Mammary epithelial cell (primary cell): ENCODE measurements at regions not wholly inside any gene's neighbourhood (a gene's known extent, or its start where the extent isn't known, plus 50 kb on each side); places are given as distances from the start of the nearest gene placed in this dataset.

Experiments
- EZH2 ChIP-seq: IDR thresholded peaks from 2 replicates; pipeline ENCODE4 v1.6.1; 2012; ENCODE audit warnings: low read length, inconsistent platforms, borderline replicate concordance
- TF ChIP-seq, protein P1 (sequence below), 2 donors: IDR thresholded peaks in 1 of 2; conservative IDR thresholded peaks in 1 of 2; 2 replicates each; pipeline ENCODE4 v1.5.1; 2011 to 2012; ENCODE audit warnings: inconsistent platforms in 2 of 2, low read length in 2 of 2, mild to moderate bottlenecking in 2 of 2, control low read depth in 1 of 2, low read depth in 1 of 2; ENCODE audit not compliant: insufficient read depth in 1 of 2; ENCODE audit errors: extremely low read depth in 1 of 2

DNA sequence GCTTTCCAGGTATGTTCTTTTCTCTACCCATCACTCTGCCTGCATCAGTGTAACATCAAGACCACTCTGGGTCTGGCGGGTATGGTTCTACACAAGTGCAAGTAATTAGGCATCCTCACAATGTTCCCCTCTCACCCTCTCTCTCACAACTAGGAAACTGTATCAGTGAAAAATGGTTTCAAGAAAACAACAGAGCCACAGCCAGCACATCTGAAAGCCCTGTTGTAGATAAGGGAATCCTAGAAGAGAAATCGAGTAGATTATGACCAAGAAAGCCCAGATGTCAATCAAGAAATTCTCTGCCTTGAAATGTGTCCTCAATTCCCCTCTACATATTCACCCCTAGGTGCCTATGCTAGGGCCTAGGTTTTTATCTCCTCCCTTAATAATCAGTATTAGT is 281.3 kb upstream of the ANKRD50 start:
- TF ChIP-seq, protein P1, sequence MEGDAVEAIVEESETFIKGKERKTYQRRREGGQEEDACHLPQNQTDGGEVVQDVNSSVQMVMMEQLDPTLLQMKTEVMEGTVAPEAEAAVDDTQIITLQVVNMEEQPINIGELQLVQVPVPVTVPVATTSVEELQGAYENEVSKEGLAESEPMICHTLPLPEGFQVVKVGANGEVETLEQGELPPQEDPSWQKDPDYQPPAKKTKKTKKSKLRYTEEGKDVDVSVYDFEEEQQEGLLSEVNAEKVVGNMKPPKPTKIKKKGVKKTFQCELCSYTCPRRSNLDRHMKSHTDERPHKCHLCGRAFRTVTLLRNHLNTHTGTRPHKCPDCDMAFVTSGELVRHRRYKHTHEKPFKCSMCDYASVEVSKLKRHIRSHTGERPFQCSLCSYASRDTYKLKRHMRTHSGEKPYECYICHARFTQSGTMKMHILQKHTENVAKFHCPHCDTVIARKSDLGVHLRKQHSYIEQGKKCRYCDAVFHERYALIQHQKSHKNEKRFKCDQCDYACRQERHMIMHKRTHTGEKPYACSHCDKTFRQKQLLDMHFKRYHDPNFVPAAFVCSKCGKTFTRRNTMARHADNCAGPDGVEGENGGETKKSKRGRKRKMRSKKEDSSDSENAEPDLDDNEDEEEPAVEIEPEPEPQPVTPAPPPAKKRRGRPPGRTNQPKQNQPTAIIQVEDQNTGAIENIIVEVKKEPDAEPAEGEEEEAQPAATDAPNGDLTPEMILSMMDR (conservative IDR thresholded peaks at IDR 0.05 in 1 of 2, IDR thresholded peaks at IDR 0.05 in 1 of 2; ENCODE audit: extremely low read depth in 1 of 2, insufficient read depth in 1 of 2, low read depth in 1 of 2, low read length in 2 of 2) = no peak
- no peak for TF ChIP-seq EZH2
